Thymus (tissue), 11 donors: ENCODE measurements at regions not wholly inside any gene's neighbourhood (a gene's known extent, or its start where the extent isn't known, plus 50 kb on each side); places are given as distances from the start of the nearest gene placed in this dataset.
"Not testable (repeated sequence)": the region's sequence is repeated elsewhere in the genome, so short reads cannot be mapped to it uniquely, and the experiment has no call there.

ENCODE experiments used
- DNase-seq, 9 donors: peaks; one replicate each; pipeline ENCODE4 v3.0.0-alpha.2; 2013; ENCODE audit warnings: low spot score in 9 of 9, low read depth in 6 of 9, missing footprints in 1 of 9
- H3K27ac ChIP-seq, 2 donors: one replicate each; pipeline ENCODE4 v1.5.1; 2013; ENCODE audit warnings: control low read depth in 1 of 2, low read depth in 1 of 2, low read length in 1 of 2, mild to moderate bottlenecking in 1 of 2, moderate library complexity in 1 of 2
- H3K27me3 ChIP-seq, 2 donors: one replicate each; pipeline ENCODE4 v1.5.1; 2013; ENCODE audit warnings: low read length in 1 of 2; ENCODE audit not compliant: control insufficient read depth in 2 of 2, insufficient read depth in 1 of 2
- H3K36me3 ChIP-seq, 2 donors: one replicate each; pipeline ENCODE4 v1.5.1; 2013; ENCODE audit warnings: low read length in 1 of 2, mild to moderate bottlenecking in 1 of 2, moderate library complexity in 1 of 2; ENCODE audit not compliant: control insufficient read depth in 2 of 2, insufficient read depth in 2 of 2
- H3K4me1 ChIP-seq, 2 donors: one replicate each; pipeline ENCODE4 v1.5.1; 2013; ENCODE audit warnings: low read length in 2 of 2; ENCODE audit not compliant: control insufficient read depth in 2 of 2, insufficient read depth in 2 of 2
- H3K4me3 ChIP-seq, 2 donors: one replicate each; pipeline ENCODE4 v1.5.1; 2013; ENCODE audit warnings: low read length in 2 of 2, control low read depth in 1 of 2, mild to moderate bottlenecking in 1 of 2
- H3K9me3 ChIP-seq, 2 donors: one replicate each; pipeline ENCODE4 v1.5.1; 2013; ENCODE audit warnings: low read length in 1 of 2, mild to moderate bottlenecking in 1 of 2; ENCODE audit not compliant: control insufficient read depth in 2 of 2, insufficient read depth in 1 of 2
- WGBS: extraction: QIAGEN DNeasy Blood & Tissue Kit; methylation state at CpG from one replicate; pipeline ENCODE4 v1.1.7; 2013; 5-methylcytosine and 5-hydroxymethylcytosine counted together
- donor health status: healthy.

DNA sequence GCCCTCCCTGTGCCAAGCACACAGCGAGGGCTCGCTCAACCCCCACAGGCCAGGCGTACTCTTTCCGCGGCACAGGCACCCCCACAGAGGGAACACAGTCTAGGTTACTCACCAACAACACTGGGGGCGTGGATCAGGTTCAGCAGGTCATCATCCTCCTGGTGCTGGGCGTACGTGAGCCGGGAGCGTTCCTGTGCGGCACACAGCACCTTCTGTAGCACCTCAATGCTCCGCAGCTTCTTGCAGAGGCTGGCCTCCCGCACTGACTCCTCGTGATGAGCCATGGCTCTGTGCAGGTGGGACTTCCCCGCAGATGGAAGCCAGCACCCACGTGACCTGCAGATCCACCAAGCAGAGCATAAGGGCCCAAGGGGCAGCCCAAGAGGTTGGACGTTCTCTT lies 296.8 kb downstream of the GOLGA6L6 start:
- H3K27ac ChIP-seq, H3K27me3 ChIP-seq, H3K4me3 ChIP-seq, DNase-seq, H3K4me1 ChIP-seq, H3K36me3 ChIP-seq: not testable (repeated sequence)
- WGBS: 89% methylated on average over 17 of the region's 17 CpGs
- peaks cover 2 to 40% of the 10 kb centered on the region in 2 donors for H3K9me3 ChIP-seq

DNA sequence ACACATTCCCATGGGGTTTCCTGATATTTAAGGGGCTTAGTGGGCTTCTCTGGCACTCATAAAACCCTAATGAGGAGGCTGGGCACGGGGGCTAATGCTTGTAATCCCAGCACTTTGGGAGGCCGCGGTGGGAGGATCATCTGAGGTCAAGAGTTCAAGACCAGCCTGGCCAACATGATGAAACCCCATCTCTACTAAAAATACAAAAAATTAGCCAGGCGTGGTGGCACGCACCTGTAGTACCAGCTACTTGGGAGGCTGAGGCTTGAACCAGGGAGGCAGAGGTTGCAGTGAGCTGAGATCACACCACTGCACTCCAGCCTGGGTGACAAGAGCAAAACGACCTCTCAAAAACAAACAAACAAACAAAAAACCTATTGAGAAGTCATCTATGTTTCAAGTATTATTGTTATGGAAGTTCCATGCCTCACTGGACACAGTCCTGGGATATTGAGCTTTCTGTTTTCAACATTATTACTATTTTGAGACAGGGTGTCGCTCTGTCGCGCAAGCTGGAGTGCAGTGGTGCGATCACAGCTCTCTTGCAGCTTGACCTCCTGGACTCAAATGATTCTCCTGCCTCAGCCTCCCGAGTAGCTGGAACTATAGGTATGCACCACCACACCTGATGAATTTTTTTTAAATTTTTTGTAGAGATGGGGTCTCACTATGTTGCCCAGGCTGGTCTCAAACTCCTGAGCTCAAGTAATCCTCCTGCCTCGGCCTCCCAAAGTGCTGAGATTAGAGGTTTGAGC lies 297.9 kb downstream of the GOLGA6L6 start:
- 71% methylated on average over 12 of the region's 12 CpGs for WGBS
- H3K27me3 ChIP-seq, H3K4me3 ChIP-seq, H3K27ac ChIP-seq, DNase-seq, H3K4me1 ChIP-seq, H3K36me3 ChIP-seq: not testable (repeated sequence)
- H3K9me3 ChIP-seq: peaks cover 2 to 41% of the 10 kb centered on the region in 2 donors

DNA sequence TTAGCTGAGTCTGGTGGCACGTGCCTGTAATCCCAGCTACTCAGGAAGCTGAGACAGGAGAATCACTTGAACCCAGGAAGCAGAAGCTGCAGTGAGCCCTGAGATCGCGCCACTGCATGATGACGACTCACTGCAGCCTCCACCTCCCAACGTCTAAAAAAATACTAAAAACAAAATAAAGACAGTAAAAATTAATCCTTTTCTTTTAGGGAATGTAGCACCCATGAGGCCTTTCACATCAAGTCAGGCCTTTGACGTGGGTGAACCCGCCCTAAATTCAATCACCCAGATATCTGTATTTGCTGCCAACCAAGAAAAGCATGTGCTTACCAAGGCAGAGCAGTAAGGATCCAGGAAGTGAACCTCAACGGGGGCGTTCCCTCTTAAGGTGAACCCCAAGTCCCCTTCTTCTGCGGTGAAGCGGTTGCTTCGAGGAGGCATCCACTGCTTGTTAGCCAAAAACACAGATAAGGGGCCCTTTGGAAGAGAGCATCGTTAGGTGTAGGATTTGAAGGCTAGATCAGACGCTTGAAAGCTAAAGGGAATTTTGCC lies 301.2 kb downstream of the GOLGA6L6 start:
- H3K27ac ChIP-seq, H3K4me3 ChIP-seq, H3K27me3 ChIP-seq, DNase-seq, H3K4me1 ChIP-seq, H3K36me3 ChIP-seq: not testable (repeated sequence)
- H3K9me3 ChIP-seq: peaks cover 2 to 32% of the 10 kb centered on the region in 2 donors
- 86% methylated on average over 14 of the region's 14 CpGs for WGBS

DNA sequence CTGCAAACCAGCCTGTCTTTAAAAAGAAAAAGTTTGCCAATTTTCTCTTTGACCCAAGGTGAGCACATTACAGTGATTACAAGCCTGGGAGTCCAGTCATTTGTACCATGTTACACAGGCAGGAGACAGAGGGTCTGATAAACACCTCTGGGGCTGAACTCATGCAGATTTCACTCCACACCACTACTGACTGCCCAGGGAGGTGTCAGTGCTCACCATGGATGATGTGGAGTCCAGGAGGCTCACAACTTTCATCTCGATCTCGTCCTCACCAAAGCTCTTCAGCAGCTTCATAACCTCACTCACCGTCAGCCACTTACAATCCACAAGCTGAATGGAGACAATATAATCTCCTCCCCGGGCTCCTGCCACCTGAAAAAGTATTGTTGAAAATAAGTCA lies 302.4 kb downstream of the GOLGA6L6 start:
- not testable (repeated sequence) for H3K36me3 ChIP-seq, H3K4me1 ChIP-seq, H3K4me3 ChIP-seq, H3K27ac ChIP-seq, DNase-seq, H3K27me3 ChIP-seq
- H3K9me3 ChIP-seq: peaks cover 0 to 27% of the 10 kb centered on the region in 2 donors
- WGBS: 86% methylated on average over 4 of the region's 4 CpGs

DNA sequence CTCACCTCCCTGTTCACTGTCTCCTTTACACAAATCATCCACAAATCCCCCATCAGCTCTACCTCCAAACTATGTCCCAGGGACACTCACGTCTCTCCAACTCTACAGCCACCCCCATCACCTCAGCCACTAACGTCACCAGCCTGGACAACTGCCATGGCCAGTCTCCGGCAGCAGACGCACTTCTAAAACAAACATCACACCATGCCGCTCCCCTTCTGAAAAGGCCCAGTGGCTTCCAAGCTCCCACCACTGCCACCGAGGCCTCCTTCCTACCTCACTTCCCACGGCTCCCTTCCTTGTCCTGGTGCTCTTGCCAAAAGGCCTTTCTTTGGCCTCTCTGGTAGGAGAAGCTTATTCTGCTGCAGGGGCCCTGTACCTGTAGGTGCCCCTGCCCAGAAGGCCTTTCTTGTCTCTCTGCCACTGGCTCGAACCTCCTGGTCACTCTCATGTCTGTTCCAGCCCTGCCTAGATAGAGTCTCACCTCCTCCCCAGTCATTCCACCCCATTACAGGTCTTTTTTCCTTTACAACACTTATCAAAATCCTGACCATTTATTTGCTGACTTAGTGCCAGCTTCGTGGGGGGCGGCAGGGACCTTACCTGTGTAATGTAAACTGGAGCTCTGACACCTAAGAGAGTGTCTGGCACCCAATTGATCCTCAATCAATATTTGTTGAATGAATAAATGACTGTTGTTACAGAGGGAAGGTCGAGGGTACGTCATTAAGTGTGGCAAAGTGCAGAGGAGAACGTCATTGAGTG lies 304.2 kb downstream of the GOLGA6L6 start:
- not testable (repeated sequence) for H3K4me3 ChIP-seq, H3K36me3 ChIP-seq, H3K4me1 ChIP-seq, H3K27me3 ChIP-seq, H3K27ac ChIP-seq, DNase-seq
- WGBS: 79% methylated on average over 13 of the region's 13 CpGs
- H3K9me3 ChIP-seq: peaks cover 1 to 38% of the 10 kb centered on the region in 2 donors

DNA sequence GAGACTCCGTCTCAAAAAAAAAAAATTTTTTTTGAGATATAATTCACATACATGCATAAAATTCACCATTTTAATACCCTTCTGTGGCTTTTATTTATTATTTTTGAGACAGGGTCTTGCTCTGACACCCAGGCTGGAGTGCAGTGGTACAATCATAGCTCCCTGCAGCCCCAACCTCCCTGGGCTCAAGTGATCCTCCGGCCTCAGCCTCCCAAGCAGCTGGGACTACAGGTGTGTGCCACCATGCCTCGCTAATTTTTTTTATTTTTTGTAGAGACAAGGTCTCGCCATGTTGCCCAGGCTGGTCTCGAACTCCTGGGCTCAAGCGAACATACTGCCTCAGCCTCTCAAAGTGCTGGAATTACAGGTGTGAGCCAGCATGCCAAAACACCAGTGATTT lies 305.9 kb downstream of the GOLGA6L6 start:
- WGBS: 81% methylated on average over 6 of the region's 6 CpGs
- DNase-seq: not testable (repeated sequence)

DNA sequence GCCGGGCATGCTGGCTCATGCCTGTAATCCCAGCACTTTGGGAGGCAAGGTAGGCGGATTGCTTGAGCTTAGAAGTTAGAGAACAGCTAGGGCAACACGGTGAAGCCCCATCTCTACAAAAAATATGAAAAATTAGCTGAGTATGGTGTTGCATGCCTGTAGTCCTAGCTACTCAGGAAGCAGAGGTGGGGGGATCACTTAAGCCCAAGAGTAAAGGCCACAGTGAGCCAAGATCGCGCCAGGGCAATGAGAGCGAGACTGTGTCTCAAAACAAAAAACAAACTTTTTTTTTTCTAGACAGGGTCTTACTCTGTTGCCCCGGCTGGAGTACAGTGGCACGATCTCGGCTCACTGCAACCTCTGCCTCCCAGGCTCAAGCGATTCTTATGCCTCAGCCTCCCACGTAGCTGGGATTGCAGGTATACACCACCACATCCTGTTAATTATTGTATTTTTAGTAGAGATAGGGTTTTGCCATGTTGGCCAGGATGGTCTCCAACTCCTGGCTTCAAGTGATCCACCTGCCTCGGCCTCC lies 307.5 kb downstream of the GOLGA6L6 start:
- peaks cover 1 to 21% of the 10 kb centered on the region in 2 donors for H3K9me3 ChIP-seq
- H3K4me3 ChIP-seq, H3K36me3 ChIP-seq, H3K27ac ChIP-seq, DNase-seq, H3K4me1 ChIP-seq, H3K27me3 ChIP-seq: not testable (repeated sequence)
- WGBS: 85% methylated on average over 12 of the region's 12 CpGs

More for the DNA sequence above, 305.9 kb downstream of the GOLGA6L6 start:
- not testable (repeated sequence) for H3K27me3 ChIP-seq, H3K27ac ChIP-seq, H3K4me1 ChIP-seq, H3K36me3 ChIP-seq, H3K4me3 ChIP-seq
- H3K9me3 ChIP-seq: peaks cover 1 to 28% of the 10 kb centered on the region in 2 donors

DNA sequence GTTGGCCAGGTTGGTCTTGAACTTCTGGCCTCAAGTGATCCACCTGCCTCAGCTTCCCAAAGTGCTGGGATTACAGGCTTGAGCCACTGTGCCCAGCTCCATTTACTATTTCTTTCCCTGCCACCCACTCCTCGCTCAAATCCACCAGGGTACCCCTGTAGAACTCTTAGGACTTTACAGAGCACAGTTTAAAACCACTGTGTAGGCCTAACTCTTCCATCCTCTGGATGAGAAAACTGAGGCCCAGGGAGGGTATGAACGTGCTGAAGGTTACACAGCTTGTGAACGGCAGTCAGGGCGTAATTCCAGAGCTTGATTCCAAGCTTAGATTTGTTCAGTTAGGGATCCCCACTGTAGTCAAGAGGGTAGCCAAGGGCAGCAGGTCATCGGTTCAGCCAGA lies 309.1 kb downstream of the GOLGA6L6 start:
- 74% methylated on average over 5 of the region's 5 CpGs for WGBS

DNA sequence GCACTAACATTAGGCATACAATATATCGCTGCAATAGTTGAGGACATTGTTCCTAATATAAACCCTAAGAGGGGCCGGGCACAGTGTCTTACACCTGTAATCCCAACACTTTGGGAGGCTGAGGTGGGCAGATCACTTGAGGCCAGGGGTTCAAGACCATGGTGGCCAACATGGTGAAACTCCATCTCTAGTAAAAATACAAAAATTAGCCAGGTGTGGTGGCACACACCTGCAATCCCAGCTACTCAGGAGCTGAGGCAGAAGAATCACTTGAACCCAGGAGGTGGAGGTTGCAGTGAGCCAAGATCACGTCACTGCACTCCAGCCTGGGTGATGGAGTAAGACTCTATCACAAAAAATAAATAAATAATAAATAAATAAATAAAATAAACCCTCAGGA lies 310.9 kb downstream of the GOLGA6L6 start:
- peaks cover 1 to 11% of the 10 kb centered on the region in 2 donors for H3K9me3 ChIP-seq
- not testable (repeated sequence) for H3K4me1 ChIP-seq, H3K36me3 ChIP-seq, H3K27ac ChIP-seq, DNase-seq, H3K27me3 ChIP-seq, H3K4me3 ChIP-seq
- WGBS: 78% methylated on average over 3 of the region's 3 CpGs

More for the DNA sequence above, 309.1 kb downstream of the GOLGA6L6 start:
- not testable (repeated sequence) for H3K27ac ChIP-seq, H3K4me1 ChIP-seq, DNase-seq, H3K27me3 ChIP-seq, H3K4me3 ChIP-seq, H3K36me3 ChIP-seq
- peaks cover 1 to 14% of the 10 kb centered on the region in 2 donors for H3K9me3 ChIP-seq
